Stimulated activated CD8-positive, alpha-beta memory T cell treated with anti-CD3 and anti-CD28 coated beads, Interleukin-2, amount 100 ng/mL, for 1 hour (primary cell): ENCODE measurements at regions not wholly inside any gene's neighbourhood (a gene's known extent, or its start where the extent isn't known, plus 50 kb on each side); places are given as distances from the start of the nearest gene placed in this dataset.
"Not testable (repeated sequence)": the region's sequence is repeated elsewhere in the genome, so short reads cannot be mapped to it uniquely, and the experiment has no call there.

Experiments used
- DNase-seq, 2 donors: peaks; one replicate each; pipeline ENCODE4 v3.0.0-alpha.2; 2020; ENCODE audit warnings: low read depth in 2 of 2

DNA sequence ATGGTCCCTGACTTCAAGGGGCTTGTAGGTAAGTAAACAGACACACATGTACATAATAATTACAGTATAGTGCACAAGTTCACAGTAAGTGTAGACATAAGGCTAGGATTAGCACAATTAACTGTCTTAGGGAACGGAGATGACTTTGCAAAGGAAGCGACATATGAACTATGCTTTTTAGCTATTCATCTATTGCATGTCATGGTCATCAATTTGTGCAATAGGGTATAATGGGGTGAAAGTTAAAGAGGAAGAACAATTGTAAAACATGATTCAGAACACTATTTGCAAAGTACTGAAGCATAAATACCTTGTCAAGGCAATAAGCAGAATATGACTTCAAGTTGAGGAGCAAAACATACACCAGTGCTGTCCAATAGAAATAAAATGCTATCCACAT, 112.3 kb upstream of the SLC8A1 start:
- DNase-seq: no peak

DNA sequence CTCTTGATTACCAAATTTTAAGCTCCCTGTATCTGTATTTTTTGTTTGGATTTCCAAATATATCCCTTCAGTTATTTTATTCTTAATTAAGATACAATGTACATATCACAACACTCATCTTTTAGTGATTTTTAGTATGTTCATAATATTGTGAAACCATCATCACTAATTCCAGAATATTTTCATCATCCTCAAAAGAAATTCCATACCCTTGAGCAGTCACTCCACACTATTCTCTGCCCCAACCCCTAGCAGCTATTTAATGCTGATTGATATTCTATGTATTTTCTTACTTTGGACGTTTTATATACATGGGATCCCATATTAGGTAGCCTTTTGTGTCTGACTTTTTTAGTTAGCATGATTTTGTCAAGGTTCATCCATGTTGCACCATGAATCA, 127.4 kb upstream of the SLC8A1 start:
- DNase-seq: no peak

DNA sequence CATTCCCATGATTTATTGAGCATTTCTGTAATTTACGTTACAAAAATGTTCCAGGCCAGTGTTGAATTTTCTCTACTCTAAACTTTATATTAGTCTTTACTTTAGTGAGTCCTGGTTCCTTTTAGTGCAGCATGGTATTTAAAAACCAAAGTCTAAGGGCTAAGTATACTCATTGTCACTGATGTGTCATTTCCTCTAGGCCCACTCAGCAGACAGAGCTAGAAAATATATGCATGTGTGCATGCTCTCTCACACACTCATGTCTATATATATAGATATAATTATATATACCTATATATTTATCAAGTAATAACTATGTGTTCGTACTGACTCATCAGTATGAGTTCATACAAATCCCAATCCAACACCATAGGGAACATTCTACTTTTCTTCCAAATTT, 132.5 kb upstream of the SLC8A1 start:
- no peak for DNase-seq

DNA sequence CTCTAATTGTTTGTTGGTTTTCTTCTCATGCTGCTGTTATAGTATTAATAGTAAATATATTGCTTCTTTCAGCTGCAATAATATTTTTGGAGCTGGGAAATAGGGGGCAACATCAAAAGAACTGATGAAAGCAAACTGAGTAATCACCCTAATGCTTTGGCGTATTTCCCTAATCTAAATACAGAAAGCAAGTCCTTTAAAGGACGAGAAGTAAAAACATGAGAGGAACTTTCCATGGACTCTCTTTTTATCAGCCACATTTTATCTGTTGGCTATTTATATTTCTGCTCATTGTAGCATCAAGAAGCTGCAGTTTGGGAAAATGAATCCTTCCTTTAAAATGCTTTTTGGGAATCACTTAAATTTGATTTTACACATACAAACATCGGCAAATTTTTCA, 139.9 kb upstream of the SLC8A1 start:
- DNase-seq: no peak

DNA sequence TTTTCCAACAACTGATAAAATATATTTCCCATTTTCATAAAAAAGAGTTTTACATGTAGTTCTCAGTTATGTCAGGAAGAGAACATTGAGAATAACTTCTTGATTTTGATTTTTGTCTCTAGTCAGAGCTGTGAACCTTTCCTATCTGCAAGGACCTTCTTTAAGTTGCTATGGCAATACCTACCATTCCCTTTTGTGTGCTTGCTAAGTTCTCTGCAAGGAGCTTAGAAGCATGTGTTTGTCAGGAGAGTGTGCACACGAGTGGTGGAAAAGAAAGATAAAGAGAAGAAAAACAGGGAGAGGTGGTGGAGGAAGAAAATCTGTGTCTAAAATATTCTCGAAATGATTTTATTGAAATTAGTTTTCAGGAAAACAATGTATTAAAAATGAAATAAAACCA, 140.3 kb upstream of the SLC8A1 start:
- no peak for DNase-seq

DNA sequence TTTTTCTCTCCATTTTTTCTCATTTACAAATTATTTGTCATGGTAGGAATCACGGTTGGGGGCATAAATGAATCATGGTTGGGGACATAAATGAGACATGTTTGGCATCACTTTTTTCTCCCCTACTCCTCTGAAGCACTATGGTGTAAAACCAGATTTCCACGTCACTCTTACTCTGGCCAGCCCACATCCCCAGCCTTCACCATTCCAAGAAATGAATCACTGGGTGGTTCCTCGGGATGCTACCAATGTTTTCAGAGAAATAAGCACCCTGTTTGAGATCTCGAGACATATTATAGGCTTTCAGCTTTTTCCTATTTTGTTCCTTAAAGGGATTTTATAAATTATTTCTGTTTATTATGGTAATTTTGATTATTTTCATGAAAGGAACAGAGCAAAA, 155.0 kb upstream of the SLC8A1 start:
- no peak for DNase-seq

DNA sequence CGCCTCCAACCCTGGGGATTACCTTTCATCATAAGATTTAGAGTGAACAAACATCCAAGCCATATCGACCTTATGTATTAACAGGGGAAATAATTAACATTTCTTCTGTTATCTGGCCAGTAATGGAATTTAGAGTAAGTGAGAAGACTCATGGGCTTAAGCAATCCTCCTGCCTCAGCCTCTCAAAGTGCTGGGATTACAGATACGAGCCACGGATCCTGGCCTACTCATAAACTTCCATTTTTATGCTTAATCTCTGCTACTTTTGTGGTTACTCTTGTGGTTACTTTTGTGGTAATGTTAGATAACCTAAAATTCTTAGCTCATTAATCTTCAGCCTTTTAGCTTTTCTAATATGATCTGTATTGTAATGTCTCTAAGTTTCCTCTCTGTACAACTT, 159.3 kb upstream of the SLC8A1 start:
- DNase-seq: no peak

DNA sequence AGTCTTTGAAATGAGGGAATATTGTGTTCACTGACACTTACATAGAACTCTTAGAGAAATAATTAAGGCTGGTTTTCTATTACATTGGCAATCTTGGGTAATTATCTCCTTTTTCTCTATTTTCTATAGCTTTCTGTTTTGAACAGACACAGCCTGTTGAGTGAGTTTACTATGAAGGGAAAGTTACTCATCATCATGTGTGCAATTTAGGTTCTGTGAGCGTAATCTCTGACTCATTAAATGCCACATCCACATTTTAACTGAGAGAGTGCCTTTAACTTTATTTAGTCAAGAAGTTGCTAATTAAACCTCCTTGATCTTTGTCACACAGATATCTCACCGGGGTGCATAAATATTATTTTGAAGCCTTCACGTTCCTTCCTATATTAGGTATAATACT, 174.0 kb upstream of the SLC8A1 start:
- DNase-seq: no peak

DNA sequence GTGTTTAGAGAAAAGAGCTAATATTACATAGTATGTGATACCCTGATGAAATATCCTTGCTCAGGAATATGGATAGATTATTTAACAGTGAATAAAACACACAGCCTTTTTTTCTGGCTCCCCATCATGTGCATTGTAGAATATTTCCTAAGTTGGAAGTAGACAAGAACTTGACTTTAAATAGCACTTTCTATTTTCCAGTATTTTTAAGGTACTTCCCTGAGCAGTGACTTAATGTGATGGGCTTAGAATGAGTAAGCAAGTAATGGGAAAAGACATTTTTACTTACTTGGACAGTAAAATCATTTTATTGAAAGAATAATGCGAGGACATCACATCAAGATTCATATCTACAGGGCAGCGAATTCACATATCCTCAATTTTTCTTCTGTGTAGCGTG, 176.7 kb upstream of the SLC8A1 start:
- no peak for DNase-seq

DNA sequence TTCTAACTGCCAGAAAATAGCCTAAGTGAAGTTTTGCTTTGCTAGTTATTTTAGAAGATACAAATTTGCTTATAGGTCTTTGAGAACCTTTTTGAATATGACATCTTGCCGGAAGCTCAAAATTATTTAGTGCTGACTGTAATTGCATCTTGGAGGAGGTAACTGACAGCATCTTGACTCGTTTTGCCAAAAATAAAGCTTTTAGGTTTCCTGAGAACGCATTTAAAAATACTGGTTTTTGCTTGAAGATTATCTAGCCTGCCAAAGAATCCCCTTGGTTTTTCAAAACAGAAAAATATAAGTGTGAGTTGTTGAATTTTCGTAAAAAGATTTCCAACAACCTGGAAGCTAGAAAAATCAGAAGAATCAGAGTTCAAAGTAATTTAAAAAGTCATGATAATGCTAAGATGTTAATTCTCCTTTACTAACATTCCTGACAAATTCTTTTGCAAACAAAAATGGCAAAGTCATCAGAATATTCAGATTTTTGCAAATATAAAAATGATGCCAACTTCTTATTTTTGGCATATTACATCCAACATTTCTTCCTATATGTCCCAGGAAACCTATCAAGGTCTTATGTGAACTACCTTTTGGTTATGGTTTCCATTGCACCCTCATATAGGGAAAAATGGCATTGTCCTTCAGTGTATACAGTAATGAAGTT, 178.0 kb upstream of the SLC8A1 start:
- DNase-seq: no peak

DNA sequence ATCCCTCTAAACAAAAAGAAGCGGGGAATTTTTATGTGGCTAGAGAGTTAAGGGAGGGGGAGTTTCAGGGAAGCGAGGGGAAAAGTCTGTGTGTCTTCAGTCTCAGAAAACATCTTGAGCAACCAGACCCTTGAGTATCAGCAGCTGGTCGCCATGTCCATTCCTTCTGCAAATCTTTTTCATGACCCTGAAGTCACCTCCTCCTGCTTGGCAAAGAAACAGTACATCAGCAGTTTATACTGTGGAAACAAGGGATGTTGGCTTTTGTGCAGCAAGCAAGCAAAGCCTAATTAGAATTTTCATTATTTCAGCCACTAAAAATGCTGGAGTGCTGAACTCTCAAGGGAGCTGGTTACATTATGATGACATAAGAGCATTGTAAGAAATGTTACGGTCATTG, 187.4 kb upstream of the SLC8A1 start:
- DNase-seq: no peak

DNA sequence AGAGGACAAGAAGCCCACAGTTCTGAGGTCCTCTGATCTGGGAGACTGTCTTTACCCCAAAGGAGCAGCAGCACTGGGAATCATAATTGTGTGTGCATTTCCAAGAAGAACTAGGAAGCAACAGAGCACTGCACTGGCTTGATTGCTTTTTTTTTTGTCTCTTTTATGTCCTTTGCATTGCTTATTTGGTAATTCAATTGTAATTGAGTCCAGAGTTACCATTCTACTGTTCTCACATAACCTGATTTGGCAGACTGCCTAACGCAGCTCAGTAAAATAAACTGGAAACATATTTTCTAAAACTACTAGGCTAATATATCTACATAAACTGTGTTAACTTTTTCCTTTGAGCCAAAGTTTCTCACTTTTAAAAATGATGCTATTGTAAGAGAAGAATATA, 190.3 kb upstream of the SLC8A1 start:
- no peak for DNase-seq

DNA sequence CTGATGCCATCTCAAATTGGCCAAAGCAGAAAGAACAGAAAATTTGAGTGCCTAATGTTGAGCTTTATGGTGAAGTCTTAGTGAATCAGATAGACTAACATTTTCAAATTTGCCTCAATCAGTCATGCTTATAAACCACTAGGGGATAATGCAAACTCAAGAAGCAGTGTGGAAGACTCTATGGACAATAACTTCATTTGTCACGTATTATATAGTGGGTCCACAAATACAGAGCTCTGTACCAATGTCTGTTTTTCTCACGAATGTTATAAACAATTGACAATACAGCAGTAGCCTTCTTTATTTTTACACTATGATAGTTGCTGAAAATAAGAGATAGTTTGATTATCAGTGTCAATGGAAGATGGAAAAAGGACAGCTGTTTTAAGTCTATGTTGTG, 190.8 kb upstream of the SLC8A1 start:
- DNase-seq: no peak

DNA sequence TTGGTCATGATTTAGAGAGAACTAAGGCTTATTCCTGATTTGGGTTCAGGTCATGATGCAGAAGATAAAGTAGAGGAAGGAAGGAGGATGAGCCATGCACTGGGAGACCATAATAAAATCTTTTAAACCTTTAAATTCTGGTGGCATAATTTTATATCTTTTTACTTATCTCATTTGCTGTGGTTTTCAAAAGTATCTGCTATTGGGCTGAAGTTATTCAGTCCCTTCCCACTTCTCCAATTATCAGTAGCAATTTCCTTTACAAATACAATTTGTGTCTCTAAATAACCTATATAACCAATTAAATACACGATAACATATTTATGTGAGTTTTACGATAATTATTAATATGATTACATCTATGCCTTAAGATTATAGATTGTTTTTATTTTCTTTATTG, 194.8 kb upstream of the SLC8A1 start:
- DNase-seq: no peak

DNA sequence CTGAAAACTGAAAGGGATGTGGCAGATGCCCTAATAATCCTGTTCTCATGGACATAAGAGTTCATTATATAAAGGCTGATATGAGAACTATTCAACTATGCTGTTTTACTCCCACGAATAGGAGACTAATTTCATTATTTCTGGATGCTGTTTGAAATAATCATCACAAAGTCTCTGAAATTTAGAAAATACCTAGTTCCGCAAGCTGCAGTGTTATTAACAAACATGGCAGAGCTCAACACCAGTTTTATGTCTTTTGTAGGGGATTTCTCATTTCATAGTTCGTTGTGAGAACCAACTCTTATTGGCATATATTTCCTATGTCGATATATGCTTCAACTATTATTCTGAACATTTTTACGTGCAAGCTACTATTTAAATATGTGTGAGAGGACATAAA, 200.3 kb upstream of the SLC8A1 start:
- DNase-seq: no peak

DNA sequence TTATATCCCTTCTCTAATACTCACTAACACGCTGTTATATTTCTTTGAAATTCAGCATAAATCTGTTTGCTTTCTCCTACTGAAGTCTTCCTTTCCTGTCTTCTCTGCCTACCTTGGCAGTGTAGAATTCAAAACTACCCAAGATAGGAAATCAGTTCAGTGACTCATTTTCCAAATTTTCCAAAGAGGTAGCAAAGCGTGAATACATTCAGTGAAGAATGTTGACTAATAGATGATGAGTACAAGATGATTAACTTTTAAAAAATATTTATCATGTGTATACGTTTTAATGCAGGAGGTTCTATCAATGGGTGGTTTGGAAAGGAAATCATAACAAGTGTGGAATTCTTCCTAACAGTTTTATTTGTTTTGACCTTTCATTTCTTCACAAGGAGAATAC, 201.9 kb upstream of the SLC8A1 start:
- no peak for DNase-seq

DNA sequence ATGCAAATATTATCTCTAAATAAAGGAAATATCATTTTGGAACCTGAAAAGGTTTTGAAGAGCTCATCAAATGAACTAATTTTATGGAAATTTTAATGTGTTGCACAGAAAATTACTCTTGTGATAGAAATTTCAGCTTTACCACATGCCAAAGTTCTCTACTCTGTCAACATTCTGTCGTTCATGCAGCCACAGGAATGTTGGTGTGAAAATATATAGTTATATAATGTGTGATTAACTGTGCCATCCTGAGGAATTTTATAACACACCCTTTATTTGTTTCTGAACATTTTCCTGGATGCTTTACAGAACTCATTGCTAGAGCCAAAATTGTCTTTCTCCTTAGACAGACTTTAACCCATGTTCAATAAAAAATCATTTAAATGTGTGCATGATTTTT, 202.5 kb upstream of the SLC8A1 start:
- no peak for DNase-seq

DNA sequence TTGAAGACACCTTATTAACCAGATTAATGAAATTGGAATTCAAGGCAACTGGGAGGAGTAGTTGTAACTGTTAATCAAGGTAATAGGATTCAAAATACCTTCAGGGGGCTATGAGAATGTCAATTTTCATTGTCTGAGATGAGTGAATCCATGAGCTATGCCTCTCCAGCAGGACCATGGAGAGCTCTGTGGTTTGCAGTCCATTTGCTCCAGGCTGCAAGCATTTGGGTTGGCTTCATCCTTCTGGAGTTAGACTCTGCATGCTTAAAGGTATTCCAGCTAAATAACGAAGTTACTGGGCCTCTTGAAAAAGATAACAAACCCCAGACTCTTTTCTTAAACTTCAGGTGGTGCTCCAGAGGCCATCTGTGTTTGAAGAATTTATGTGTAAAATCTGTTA, 207.1 kb upstream of the SLC8A1 start:
- no peak for DNase-seq

DNA sequence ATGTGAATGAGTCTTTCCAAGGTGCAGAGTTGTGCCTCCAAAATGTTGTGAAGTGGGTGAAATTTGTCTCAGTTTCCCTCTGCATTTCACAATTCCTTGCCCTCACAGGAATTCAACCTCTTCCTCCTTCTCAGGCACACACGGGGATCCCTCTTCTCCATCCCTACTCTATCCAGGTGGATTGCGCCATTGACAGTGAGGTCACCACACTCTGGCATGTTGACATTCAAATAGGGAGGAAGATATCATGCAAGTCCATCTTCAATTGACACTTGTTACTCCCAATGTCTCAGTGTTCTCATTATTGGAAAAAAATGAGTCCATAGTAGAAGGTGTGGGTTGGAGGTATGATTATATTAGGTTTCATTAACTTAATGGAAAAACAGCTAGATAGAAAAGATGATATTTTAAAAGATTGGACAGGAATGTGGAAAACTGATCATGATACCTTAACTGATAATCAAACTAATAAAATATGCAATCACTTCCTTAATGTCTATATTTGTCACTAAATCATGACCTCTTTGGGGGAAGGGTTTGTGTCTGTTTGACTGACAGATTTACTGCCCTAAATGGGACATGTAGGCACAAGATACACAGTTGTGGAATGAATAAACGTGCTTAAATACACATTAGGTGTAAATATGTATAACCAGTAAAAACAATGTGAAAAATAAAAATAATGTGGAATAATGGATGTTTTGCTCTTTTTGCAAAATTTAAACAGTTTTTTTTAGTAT, 213.8 kb upstream of the SLC8A1 start:
- no peak for DNase-seq

DNA sequence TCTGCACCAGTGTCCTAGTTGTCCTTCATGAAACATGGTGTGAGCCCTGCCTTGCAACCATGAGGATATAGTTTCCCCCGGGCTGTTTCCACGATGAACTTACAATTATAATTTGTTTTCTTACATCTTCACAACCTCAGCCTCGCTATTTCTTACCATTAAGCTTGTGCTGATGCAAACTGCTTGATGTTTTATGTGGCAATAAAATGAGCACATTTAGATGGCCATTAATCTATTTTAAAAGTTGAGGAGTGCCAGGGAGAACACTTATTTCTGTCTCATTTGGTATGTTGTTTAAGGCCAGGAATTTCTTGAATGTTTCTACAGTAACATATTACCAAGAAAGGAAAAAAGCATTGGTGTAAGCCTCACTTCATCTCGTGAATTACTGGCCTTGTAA, 214.5 kb upstream of the SLC8A1 start:
- DNase-seq: no peak

DNA sequence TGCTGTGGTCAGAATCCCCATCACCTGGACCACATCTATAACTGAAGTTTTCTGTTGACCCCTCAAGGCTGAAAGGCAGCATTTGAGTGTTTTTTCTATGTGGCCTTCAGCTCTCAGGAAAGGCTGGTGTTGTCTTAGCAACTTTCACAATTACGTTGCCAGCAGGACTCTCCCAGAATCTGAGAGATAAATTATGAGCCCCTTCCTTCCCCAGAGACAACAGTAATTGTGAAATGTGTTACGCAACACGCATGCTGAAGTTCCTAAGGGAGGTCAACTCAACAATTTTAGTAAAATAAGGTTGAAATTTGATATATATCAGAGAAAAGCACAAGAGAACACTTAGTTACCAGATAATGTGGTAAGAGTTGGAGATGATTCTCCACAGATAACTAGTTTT, 216.5 kb upstream of the SLC8A1 start:
- no peak for DNase-seq

DNA sequence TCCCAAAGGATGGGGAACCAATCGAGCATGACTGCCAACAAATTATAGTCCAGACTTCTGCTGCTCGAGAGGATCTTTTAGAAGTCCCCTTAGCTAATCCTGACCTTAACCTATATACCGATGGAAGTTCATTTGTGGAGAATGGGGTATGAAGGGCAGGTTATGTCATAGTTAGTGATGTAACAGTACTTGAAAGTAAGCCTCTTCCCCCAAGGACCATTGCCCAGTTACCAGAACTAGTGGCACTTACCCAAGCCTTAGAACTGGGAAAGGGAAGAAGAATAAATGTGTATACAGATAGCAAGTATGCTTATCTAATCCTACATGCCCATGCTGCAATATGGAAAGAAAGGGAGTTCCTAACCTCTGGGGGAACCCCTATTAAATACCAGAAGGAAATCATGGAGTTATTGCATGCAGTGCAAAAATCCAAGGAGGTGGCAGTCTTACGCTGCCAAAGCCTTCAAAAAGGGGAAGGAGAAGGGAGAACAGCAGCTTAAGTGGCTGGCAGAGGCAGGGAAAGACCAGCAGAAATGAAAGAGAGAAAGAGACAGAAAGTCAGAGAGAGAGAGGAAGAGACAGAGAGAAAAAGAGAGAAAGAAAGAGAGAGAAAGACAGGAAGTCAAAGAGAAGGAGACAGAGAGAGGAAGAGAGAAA, 224.4 kb upstream of the SLC8A1 start:
- not testable (repeated sequence) for DNase-seq

DNA sequence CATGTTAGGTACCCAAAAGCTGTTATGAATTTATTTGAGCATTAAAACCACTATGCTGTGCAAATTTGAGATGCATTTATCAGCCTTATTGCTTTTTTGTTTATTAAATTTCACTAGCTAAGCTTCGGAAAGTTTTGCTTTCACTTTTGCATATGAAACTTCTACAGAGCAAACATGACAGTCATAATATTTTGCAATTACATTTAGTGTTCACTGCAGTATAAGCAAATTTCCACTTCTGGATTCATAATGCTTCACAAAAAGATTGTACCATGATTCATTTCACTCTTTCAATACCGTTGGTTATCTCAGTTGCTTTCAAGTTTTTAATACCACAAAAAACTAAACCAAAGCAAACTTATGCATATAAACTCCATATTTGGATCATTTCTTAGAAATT, 228.7 kb upstream of the SLC8A1 start:
- DNase-seq: no peak
